ENCODE measurements at regions not wholly inside any gene's neighbourhood (a gene's known extent, or its start where the extent isn't known, plus 50 kb on each side); places are given as distances from the start of the nearest gene placed in this dataset.

DNA sequence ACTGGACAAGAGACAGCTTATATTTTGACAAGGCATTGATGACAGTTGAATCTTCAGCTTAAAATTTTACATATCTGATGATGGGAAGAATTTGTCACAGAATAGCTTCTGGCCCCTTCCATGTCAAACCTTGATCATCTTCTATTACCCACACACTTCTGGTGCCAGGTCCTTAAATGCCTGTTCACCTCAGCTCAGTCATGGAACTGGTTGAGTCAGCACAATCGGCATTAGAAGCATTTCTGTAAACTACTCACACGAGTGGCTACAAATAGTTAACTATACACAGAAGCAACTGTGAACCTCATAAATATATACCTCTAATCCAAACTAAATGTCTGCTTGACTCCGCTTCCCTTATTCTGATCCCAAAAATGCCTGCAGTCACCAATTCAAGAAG is 161.2 kb downstream of the FOXO1 start:
- Mint-ChIP-seq H3K4me3 (no peak overlapping the region), H3K36me3 (ENCODE audit: insufficient read depth) (peaks cover 2% of the 10 kb centered on the region), H3K27ac (ENCODE audit: low read depth) (no peak overlapping the region), H3K4me1 (peaks cover 11% of the 10 kb centered on the region), H3K27me3 (no peaks in the 10 kb centered on the region), H3K9me3 (no peaks in the 10 kb centered on the region)
- DNase-seq (ENCODE audit: low spot score in 2 of 2) (no peak), ATAC-seq (replicated peaks; ENCODE audit: extremely low read depth, poor library complexity, severe bottlenecking) (no peak)

All from central memory CD8-positive, alpha-beta T cell (primary cell).